NCI-H1417 treated with DMSO at 0.1 percent for 48 hours (cell line): ENCODE measurements at regions not wholly inside any gene's neighbourhood (a gene's known extent, or its start where the extent isn't known, plus 50 kb on each side); places are given as distances from the start of the nearest gene placed in this dataset.

Experiments
- DNase-seq: peaks from one replicate; lab custom pipeline; 2025; lab: John Stamatoyannopoulos, UW

DNA sequence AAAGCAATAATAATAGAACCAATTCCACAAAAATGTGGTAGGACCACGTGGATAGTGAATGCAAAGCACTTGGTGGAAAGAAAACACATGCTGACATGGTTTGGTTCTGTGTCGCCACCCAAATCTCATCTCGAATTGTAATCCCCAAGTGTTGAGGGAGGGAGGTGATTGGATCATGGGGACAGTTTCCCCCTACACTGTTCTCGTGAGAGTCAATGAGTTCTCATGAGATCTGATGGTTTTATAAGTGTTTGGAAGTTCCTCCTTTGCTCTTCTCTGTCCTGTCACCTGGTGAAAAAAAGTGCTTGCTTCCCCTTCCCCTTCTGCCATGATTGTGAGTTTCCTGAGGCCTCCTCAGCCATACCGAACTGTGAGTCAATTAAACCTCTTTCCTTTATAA lies 421.9 kb upstream of the CADM1 start:
- no peak for DNase-seq

DNA sequence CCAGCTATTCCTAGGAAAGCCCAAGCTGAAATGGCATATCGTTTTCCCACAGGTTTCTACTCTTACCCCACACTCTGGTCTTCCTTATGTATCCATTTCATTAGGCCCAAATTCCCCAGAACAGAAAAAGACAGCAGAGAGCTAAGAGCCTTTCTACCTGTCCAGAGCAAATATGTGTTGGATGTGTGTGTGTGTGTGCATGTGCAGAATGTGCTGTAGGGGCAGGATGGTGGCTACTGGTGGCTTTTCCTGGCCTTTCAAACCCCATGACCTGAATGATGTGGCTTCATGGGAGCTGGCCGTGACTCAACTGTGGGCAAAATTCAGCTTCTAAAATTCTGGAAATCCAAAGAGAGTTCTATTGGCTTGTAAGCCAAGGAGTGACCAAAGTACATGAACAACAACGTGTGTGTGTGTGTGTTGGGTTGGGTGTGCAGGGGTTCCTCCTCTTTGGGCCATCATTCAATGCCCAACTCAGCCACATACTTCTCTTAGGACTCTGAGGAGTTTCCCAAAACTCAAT lies 421.4 kb upstream of the CADM1 start:
- no peak for DNase-seq

DNA sequence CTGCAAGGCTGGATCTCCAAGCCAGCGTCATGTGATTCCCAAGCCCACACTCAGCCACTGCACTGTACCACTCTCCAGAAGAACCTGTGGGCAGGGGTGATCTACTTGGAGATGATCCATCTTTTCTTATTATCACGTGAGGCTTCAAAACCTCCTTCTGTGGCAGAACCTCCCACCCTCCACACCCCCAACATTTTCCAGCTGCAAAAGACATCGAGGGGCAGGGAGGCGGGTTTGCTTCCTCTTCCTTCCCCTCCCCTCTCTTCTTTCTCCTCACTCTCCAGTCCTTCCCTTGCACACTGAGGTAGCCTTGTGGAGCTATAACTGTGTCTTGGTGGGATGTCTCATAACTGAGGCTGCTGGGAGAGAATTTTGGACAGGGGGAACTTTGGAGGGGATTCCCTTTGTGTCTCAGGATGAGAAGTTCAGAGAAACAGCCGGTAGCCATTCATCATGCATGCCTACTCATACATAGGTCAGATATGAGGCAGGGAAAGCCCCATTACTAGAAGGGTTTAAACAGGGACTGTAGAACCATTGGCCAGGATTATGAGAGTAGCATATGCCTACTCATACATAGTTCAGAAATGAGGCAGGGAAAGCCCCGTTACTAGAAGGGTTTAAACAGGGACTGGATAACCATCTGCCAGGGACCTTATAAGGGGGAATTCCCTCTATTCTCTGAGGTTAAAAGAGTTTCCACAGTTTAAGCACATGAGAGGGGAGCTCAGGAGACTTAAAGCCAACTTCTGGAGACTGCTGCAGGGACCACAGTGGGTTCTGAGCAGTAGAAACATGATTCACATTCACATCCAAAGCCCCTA lies 420.7 kb upstream of the CADM1 start:
- DNase-seq: no peak

DNA sequence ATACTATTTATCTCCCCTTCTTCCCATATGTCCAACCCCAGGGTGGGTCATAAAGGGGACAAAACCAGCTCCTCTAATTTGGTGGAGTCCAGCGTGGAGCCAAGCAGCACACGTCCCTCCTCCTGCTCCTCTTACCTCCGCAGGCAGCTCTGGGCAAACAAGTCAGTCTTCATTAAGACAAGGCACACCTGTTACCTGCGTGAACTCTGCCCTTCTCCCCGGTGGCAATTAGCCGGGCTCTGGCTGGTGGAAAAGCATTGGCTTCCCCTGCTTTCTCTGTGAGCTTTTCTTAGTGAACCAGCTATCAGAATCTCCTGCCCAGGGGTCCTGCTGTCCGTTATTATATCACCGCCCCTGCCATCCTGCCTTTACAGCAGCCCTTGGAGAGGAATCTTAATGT lies 418.7 kb upstream of the CADM1 start:
- DNase-seq: no peak

DNA sequence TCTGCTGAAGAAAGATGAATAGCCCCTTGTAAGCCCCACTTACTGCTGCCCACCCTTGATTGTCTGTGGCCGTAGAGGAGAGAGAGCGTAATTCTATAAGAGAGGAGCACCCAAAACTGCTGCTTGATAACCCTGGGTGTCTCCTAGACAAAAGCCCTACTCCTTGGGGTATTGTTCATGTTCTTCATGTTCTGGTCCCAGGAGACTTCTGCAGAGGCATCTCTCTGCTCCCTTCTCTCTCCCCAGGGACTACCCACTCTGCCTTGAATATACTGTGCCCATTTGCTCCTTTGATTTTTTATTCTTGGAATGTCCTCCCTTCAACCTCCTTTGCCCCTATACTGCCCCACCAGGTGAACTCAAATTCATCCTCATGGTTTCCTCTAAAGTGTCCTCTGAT lies 417.8 kb upstream of the CADM1 start:
- DNase-seq: no peak

DNA sequence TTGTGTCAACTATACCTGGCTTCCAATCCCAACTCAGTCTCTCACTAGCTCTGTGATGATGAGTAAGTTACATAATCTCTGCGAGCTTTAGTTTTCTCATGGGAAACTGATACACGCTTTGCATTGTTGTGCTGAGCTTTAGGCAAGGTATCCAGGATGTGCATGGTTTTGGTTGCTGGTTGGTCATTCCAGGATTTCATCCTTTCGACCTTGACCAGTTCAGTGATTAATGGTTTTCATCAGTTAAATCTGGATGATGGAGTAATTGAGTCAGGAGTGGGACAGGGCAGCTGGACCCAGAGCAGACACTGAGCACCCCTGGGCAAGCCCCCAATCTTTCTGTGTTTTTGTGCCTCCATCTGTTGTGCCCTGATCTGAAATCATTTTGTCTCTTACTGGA lies 417.3 kb upstream of the CADM1 start:
- no peak for DNase-seq

DNA sequence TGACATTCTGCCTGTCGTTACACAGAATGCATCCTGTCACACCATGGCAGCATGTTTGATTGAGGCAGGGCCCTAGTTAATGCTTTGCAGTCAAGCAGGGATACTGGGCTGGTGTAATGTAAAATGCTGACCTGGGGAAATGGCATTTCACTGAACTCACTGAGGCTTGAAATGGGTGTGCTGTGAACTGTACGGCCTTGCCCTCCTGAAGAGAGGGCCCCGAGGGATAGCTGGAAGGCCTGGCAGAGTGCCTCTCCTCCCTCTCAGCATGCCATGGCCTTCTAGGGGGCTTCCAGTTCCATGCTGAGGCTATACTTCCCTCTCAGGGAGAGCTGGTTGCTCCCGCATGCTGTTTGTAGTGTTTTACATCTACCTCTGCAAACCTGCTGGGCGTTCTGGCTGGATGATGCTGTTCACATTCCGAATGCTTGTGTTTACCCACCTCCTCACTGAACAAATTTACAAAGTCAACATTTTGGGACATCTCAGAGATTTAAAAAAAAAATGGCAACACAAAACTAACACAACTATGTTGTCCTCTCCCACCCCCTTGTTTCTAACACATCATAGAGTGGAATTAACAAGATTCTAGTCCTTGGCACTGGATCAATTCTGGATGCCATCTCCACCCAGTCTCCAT lies 416.7 kb upstream of the CADM1 start:
- no peak for DNase-seq

DNA sequence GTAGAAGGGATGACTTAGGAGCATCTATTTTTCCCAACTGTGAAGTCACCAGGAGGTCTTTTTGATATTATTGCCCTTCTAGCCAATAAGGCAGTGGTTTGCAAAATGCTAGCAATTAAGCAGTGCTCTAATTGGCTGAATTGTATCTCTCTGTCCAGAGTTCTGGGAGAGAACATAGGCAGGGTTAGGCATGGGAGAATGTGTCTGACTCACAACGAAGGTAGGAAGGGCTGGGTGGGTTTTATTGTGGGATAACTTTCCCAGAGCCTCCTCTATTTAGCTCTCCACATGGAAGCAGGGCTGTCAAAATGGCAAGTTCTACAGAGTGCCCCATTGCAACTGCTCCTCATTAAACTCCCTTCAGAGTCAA lies 415.9 kb upstream of the CADM1 start:
- no peak for DNase-seq

DNA sequence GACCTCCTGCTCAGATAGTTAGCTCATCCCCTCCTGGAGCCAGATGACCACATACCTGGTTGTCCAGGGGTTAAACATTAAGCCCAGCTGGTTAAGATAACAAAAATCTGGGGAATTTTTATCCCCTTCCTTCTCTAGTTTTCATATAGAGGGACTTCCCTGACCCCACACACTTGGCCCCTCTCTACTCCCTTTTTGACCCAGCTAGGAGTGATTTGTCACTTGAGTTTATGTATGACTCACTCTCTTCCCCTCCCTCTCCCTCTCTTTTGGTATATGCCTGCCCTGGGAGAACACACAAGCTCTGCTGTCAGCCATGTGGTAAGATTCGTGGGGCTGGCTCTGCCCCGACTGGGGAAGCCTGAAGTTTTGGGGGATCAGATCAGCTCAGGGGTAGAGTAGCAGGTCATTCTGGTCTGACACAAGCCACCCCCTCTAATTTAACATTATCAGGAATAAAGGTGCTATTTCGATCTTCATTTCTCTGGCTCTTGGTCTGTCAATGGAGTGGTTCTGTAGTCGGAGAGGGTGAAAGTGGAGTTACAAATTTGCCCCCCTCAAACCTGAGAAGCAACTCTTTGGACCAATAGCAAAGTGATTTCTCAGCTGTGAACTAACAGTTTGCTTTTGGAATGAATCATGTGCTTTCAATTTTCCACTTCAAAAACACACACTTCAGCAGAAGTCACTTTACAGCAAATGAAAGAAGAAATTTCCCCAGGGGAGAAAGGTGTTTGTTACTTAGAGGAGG lies 415.3 kb upstream of the CADM1 start:
- no peak for DNase-seq

DNA sequence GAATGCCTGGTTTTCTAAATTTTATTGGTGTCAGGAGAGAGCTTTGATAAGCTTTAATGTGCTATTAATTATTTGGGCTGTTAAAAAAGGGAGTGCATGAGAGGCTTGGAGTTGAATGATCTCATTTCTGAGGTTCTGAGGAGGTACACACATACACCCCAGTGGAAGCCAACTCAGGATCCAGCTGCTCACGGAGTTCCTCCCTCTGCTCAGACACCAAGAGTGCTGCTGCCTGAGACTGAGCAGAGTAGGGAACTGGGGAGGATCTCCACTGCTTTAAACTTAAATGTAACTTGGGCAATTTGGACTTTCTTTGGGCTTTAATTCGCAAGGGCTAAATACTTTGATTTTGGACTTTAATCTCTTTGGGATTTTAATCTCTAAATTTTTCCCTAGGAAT lies 414.4 kb upstream of the CADM1 start:
- no peak for DNase-seq

DNA sequence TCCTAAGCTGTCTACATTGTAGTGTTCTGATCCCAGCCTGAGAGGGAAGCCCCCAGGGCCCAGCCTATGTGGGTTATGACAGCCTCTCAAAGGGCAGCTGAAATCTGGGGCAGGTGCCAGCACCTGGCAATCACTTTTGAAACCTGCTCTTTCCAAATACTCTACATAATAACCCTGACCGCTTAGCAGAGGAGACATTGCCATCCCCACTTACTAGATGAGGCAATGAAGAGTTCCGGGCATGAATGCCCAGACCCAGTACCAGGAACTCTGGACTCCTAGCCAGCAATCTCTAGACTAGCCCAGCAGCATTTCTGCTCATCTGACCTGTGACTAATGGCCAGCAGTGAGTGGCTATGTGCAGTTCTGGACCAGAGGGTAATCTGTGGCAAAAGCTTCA lies 412.4 kb upstream of the CADM1 start:
- DNase-seq: no peak

DNA sequence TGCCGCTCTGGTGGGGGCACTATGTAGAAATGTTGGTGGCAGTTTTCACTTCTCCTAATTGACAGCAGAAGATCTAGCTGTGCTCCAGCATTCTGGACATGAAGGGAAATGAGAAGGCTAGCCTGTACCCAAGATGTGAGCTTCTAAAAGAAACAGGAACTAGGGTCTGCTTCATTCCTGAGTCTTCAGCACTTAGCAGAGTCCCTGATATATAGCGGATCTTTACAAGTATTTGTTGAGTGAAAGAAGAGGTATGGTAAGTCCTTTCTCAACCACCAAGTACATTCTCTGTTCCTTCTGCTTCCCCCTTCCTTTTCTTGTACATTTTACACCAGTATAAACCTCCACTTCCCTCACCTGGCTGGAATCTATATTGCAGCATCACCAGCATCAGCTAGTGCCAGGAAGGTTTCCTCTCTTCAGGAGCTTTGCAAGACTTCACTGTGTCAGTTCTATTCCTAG lies 408.3 kb upstream of the CADM1 start:
- DNase-seq: no peak

DNA sequence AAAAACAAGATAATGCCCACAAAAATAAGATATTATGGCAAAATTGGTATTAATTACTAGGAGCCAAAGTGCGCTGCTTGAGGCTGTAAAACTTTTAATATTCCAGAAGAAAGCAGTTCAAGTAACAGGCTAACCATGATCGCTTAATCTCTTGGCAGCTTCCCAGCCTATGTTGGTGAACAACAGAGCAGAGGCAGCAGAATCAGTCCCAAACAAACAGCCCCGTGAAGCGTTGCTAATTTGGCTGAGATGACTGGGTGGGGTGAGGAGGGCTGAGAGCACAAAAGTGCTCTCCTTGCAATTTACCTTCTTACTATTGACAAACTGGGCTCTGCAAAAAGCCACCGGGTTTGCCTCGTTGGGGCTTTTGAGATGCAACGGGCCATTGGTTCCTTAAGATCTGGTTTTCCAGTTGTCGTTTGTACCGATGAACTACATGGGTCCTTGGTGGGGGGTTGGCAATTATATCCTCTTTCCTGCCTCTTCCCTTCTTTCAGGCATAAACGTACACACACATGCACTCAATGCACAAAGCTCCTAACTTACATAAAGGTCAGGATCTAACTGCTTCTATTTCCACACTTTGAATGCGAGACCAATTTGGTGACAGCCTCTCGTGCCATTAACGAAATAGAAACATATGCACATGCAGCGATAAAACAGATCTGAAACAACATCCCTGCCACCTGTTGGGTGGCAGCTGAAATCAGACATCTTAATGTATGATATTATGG lies 407.6 kb upstream of the CADM1 start:
- no peak for DNase-seq

DNA sequence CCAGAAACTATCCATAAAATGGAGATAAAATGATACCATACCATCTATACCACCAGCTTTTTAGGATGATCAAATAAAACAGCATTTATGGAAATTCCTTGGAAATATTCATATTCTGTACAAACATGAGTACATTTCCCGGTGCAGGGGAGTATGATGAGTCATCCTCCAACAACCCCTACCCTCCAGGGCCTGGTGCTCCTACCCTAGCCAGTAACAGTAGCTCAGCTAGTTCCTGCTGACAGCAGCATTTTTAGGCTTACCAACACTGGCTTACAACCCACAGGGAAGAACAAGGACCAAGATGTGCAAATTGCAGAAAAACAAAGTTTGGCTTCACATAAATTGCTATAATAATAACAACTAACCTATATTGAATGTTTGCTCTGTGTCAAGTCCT lies 406.2 kb upstream of the CADM1 start:
- no peak for DNase-seq

DNA sequence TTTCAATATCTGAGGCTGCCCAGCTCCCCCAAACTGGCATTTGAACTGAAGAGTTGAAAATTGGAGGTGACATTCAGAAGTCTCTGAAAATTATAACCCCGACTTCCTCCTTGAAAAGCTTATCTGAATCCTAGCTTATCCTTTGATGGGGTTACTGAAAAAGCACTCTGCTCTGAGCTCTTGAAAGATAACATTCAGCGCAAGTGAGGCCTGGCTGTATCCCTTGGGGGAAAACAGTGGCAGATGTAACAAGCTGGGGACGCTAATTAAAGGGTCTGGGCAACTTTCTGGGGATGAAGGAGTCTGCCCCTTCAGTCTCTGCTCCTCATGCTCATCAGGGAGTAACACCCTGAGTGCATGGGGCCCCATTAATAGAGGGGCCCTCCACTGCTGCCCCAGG lies 402.0 kb upstream of the CADM1 start:
- no peak for DNase-seq

DNA sequence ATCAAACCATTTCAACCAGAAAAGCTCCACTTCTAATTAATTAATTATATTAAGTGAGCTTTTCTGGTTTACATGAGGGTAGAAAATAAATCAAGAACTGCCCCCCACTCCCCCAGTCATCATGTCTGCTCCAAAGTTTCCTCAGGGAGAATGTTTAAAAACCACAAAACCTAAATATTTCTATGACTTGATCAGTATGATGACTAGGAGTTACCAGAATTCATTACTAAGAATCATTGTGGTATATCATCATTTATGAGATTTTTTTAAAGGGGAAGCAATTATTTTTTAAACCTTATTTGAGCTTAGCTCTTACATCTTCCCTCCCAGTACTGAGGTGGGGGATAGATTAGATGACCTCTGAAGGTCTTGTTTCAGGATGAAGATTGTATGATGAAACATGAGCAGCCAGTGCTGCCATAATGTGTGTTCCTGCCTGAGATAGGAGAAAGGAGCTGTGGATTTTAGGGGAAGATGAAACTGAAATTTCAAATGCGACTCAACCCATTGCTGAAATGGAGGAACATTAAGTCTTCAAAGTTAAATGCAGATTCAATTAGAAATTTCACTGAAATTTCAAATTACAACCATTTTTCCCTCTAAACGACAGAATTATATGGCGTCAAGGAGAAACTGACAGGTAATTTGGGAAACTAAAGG lies 401.3 kb upstream of the CADM1 start:
- no peak for DNase-seq

DNA sequence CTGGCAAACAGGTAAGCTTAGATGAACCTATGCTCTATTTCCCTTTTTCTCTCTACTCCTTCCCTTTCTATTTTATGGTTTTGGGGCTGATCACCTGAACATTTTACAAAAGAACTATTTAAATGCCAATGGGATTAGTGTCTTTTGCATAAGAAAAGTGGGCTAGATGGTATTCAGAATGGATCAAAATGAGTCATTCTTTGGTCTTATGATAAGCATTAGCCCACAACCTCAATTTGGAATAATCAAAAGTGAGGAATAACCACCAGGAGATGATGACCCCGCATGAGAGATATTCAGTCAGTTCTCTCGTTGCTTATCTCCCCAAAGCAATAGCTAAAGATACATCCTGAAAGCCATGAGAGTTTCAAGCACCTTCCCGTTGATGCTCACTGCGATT lies 399.0 kb upstream of the CADM1 start:
- DNase-seq: no peak

DNA sequence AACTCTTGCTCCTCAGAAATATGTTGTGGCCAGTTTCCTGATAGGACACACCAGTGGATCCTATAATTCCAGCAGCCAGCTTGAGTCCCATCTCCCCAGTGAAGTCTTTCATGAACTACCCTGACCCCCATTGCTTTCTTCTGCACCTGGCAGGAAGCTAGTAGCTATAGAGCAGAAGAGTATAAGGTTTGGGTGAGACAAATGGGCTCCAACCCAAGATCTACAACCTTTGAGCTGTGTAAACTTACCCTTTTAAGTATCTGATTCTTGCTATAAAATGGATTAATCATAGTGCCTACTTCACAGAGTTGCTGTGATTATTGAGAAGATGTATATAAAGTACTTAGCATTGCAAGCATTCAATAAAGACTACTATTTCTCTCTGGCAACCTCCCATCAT lies 396.9 kb upstream of the CADM1 start:
- DNase-seq: no peak

DNA sequence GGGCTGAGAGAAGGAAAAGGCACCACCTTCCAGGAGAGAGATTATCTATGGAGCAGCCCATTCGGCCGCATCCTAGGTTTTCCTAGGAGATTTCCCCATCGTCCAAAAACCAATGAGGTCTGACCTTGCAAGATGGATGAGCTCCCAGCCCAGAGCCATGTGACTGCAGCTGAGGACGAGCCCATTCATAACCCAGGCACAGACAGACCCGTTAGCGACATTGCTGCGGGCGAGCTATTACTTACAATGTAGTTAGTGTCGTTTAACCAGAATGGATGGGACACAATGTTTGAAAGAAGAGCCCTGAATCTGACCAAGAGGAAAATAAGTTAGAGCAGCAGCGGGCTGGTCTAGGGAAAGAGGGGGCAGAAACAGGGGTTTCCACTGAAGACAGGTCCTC lies 395.9 kb upstream of the CADM1 start:
- no peak for DNase-seq

DNA sequence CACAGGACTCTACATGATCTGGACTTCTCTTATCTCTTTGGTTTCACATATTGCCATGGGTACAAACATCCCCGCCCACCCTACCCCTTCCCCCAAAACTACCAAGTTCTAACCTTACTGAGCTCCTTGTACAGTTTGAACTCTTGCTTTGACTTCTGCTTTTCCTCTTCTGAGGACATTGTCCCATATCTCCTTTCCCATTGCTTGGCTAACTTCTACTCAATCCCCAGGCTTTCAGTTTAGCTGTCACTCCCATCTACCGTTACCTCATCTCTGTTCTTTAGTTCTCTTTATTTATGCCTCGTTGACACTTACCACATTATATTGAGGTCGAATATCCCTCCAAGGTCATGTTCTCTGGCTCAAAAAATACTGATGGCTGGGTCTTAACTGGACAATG lies 393.5 kb upstream of the CADM1 start:
- DNase-seq: no peak

DNA sequence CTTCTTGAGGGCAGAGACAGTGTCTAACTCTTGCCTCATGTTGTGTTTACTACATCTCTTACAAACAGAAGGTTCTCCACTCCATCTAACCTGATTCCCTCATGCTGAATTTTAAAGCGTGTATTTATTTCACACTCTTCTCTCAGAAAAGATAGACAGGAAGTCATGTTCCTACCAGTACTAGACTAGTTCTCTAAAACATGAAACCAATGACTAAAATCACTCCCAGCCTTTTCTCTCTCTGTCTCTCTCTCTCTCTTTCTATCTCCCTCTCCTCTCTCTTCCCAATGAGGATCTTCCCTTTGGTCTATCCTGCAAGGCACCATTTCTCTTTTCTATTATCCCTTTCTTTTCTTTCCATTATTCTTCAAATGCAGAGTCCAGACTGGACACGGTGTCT lies 391.9 kb upstream of the CADM1 start:
- no peak for DNase-seq

DNA sequence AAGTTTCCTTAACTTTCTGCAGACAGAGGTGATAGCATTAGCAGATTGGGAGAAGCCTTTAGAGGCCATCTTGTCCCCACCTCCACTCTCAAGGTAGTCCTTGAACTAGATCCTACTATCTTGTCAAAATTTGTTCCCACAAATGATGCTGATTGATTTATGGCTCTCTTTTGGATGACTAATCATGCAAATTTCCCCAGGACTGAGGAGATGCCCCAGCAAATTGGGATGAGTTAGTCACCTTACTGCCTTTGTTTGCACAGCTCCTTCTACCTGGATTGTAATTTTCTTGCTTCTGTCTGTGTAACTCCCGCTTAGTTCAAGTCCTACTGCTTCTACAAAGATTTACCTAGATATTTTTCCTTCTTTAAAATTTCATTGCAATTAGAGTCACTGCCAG lies 391.4 kb upstream of the CADM1 start:
- no peak for DNase-seq
